ENCODE measurements at regions not wholly inside any gene's neighbourhood (a gene's known extent, or its start where the extent isn't known, plus 50 kb on each side); places are given as distances from the start of the nearest gene placed in this dataset.

DNA sequence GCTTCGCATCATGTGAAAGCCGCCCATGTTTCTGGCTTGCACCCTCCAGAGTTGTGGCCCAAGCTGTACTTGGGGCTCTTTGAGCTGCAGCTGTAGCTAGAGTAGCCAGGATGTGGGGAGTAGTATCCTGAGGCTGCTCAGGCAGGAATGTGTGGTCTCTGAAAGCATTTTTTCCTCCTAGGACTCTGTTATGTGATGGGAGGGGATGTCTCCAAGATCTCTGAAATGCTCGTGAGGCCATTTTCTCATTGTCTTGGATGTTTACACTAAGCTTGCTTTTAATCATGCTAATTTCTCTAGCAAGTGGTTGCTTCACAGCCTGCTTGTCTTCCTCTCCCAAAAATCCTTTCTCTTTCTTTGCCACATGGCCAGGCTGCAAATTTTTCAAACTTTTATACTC is 687.6 kb downstream of the DCDC2C start:
- no peak for DNase-seq

- no peak for DNase-seq
Observed at GRCh38 chr2:4404363-4404762, 701.0 kb downstream of the DCDC2C start.

DNA sequence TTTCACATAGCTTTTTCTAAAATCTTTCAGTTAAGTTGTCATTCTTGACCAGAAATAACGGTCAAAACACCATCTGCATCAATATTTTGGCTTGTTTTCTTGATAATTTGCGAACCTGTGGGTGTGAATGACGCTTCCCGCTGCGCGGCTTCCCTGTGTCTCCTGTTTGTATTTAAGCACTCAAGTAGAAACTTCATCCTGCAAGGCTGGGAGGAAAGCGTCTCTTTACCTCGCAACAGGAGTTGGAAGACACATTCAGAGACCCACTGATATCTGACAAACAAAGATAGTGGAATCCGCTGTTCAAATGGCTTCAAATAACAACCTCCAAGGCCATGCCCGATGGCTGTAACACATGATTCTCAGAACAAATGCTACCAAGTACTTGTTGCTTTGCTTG is 704.9 kb downstream of the DCDC2C start:
- DNase-seq: no peak

DNA sequence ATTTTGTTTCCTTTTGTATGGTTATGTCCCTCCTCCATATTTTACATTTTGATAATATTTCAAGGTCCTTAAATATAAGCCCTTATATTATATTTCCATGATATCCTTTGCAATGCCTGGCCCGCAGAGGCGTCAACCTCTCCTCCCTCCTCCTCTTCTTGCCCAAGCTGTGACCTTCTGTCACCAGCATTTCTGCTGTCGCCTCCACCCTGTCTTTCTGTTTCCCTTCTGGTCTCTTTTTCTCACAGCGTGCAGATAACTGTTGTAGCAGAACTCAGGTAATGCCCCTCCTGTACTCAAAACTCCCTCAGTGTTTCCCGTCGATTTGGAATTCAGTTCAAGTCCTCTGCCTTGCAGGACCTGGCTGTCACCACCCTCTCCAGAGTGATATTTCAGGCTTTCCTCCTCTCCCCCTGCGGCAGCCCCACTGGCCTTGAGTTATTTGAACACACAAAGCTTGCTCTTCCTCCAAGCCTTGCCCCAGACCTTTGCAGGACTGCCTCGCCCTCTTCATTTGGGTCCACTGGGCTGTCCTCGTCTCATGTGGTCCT is 709.3 kb downstream of the DCDC2C start:
- DNase-seq: no peak

DNA sequence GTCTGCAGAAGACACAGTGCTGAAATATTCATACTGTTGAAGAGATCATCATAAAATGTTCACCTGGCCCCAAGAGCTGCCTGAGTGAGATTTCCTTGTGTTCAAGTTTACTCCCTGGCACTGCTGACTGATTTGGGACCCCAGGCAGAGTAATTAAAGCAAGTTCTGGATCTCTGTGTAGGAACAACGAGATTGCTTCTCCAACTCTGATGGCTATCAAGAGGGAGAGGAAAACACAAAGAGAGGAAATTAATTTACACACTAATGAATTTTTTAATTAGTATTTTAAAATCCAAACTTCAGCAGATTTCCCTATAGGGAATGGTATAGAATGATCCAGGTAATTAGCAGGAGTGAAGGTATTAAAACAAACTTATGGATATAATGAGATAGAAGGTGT is 711.8 kb downstream of the DCDC2C start:
- DNase-seq: no peak

DNA sequence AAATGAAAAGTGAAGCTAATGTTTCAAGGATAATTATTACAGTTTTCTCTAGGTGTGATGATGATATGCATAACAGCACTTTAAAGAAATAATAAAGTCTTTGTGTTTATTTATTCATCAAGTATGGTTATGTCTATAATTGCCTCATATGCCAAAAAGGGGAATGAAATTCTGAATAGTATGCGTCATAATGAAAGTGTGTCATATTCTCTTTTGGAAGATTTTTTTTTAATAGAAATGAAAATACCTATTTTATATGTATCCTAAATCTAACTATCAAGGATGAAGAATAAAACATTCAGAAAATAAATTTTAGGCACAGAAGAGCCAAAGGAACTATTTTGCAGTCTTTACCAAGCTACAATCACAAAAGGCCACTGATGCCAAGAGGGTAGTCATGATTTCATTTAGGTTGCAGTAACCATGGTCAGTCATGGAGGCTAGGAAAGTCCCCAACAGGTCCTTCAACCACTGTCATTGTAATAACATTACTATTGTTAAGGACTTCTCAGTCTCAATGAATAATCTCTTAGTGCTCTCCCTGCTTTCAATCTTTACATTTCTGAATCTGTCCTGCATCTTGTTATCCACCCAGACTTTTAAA is 712.5 kb downstream of the DCDC2C start:
- DNase-seq: no peak

- DNase-seq: no peak
Observed at GRCh38 chr2:4416431-4416830, 713.1 kb downstream of the DCDC2C start.

- DNase-seq: no peak
Observed at GRCh38 chr2:4417771-4418170, 714.4 kb downstream of the DCDC2C start.

- no peak for DNase-seq
Observed at GRCh38 chr2:4420032-4420431, 716.7 kb downstream of the DCDC2C start.

- DNase-seq: no peak
Observed at GRCh38 chr2:4424153-4424552, 720.8 kb downstream of the DCDC2C start.

DNA sequence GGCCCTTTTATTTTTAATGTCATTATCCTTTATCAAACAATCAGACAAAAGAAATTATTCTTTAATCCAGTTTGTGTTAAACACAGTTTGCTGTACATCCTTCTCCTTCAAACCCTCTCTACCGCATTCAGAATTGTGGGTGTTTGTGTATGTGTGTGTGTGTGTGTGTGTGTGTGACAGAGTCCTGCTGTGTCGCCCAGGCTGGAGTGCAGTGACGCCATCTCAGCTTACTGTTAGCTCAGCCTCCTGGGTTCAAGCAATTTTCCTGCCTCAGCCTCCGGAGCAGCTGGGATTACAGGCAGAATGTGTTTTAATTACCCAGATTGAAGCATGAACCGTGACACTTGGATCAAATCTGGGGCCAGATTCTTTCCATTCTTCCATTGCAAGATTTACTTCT is 723.7 kb downstream of the DCDC2C start:
- DNase-seq: no peak

DNA sequence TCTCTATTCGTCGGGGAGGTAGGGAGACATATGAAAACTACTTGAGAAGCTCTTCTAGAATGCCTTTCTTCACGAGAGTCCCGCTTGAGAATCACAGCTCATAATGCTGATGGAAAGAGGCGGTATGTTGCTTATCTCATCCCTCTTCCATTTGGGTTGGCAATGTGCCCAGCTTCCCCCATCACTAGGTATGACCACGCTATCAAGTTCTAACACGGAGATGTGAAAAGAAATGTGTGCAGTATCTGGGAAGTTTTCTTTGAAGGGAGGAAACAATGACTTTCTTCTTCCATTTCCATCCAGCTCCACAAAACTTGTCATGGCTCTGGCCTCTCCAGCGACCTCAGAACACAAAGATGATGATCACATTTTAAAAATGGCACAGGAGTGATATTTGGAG is 742.4 kb downstream of the DCDC2C start:
- no peak for DNase-seq

GRCh38 chr2:4454907-4455306 is 751.5 kb downstream of the DCDC2C start:
- no peak for DNase-seq

DNA sequence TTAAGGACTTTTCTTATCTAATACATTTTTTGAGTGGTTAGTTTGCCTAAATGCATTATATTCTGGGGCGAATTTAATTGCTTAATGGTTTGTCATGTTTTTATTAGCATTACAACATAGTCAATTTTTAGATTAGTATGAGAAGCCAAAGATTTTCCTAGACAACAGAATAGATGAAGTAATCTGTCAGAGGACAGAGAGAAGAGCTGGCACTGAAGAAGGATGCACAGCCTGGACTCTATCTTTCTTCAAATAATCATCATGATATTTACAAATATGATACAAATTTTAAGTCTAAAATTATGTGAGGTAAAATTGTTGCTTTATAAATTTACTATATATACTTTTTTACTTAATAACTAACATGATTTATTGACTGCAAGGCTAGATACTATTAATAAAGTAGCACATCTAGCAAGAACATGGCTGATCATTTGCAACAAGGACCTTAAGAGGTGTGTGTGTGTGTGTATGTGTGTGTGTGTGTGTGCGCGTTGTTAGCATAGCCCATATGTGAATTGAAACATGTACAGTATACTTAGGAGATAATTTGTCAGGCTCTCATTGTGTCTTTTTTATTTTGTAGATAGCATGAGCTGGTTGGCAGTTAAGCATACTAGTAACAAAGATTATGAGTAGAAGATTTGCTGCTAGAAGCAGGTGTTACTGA is 752.2 kb downstream of the DCDC2C start:
- no peak for DNase-seq

DNA sequence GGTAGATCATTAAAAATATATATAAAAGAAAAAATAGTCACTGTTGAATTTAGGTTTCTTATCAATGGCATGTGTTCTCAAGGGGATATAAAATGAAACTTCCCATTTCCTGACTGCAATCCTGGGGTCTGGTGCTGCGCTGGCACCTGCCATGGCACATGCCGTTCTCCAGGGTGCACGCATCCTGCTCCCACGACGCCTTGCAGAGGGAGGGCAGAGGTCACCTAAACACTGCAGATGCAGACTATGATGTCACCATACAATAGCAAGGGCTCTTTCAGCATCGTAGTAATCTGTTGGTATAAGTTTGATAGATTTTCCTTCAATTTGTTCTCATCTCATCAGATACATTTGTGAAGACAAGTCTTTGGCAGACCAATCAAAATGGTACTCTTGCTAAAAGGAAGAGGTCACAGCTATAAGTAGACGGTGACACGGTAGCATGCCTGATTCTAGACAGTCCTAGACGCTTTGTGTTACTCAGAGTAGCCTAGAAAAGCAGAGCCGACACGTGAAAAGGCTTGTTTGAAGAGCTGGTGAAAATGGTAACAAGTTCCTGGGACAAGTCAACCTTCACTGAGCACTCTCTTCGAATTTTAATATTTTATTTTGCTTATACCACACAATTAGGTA is 761.4 kb downstream of the DCDC2C start:
- DNase-seq: no peak

GRCh38 chr2:4465671-4466070 is 762.3 kb downstream of the DCDC2C start:
- DNase-seq: no peak

DNA sequence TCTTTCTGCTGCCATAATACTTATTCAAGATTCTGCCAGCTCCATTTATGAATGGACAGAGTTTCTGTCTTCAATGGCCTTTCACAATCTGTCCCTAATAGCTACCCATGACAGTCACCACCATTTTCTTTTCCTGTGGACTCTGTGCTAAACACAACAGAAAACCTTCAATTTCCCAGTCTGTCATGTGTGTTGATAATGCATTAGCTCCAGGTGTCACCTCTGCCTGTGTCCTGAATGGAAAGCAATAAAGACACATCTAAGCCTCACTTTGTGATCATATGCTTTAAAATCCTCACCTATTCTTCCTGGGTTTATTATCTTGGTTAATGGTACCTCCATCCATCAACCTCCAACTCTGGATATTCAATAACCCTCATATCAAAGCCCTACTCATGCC is 772.2 kb downstream of the DCDC2C start:
- no peak for DNase-seq

- no peak for DNase-seq
Observed at GRCh38 chr2:4483050-4483449, 779.7 kb downstream of the DCDC2C start.

- DNase-seq: no peak
Observed at GRCh38 chr2:4486971-4487370, 783.6 kb downstream of the DCDC2C start.

DNA sequence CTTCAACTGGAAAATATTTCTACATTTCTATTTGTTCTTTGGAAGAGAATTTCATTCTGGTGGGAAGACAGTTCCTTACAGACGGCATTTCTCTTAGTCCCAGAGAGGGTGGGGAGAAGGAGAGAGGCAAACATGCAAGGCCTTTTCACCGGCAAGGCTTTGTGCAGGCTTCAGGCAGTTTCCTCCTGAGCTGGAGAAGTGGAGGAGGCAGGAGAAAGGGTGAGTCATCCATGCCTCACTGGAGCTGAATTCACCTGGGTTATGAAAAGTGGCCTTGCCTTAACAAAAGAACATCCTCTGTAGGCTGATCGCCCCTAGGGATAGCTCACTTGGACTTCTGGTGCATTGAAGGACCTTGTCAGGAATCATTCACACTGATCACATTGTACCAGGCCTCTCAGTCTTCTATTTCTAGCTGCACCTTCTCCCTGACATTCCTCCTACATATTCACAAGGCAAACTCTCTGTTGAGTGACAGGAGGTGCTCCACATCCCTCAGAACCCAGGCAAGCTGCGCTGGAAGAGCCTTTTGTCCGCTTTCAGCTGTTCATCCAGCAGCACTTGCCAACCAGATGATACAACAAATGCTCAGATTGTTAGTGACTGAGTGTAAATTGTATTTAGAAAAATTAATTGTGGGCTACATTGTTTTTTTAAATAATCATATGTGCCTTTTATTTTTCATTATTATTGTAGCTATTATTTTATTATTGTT is 796.1 kb downstream of the DCDC2C start:
- no peak for DNase-seq

DNA sequence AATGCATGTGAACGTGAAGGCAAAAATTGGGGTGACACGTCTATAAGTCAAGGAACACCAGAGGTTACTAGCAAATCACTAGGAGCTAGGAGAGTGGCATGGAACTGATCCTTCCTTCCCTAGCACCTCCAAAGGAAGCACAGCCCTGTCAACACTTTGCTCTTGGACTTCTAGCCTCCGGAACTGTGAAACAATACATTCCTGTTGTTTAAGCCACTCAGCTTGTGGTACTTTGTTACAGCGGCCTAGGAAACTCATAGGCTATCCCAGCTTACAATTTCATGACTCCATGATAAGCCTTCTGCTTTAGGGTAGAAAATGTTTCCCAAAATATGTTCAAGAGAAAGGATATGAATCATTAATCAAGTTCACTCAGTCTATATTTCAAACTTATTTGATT is 798.1 kb downstream of the DCDC2C start:
- DNase-seq: no peak

DNA sequence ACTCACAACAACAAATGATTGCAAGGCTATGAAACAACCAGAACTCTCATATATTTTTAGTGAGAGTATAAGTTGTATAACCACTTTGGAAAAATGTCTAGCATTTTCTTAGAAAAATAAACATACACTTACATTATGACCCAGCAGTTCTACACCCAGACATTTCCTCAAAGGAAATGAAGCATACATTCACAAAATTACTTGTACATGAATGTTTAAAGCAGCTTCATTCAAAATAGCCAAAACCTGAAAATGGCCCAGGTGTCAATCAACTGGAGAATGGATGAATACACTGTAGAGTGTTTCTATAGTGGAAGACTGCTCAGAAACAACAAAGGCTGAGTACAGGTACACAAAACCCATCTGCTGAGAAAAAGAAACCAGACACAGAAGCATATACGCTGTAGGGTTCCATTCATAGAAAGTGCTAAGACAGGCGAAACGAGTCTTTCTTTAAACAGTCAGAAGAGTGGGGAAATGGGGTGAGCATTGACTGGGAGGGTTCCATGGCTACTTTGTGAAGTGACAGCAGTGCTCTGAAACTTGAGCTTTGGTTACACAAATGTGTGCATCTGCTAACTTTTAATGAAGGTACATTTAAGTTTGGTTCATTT is 799.0 kb downstream of the DCDC2C start:
- DNase-seq: no peak

- DNase-seq: no peak
Observed at GRCh38 chr2:4507661-4508060, 804.3 kb downstream of the DCDC2C start.
